RKO (cell line): ENCODE measurements at regions not wholly inside any gene's neighbourhood (a gene's known extent, or its start where the extent isn't known, plus 50 kb on each side); places are given as distances from the start of the nearest gene placed in this dataset.
A peak's percentile ranks its signal among the peaks of the same experiment; 100 is the strongest.
"Not testable (repeated sequence)": the region's sequence is repeated elsewhere in the genome, so short reads cannot be mapped to it uniquely, and the experiment has no call there.

Experiments
- DNase-seq: peaks from one replicate; pipeline ENCODE4 v3.0.0-alpha.2; 2016; ENCODE audit warnings: low spot score

DNA sequence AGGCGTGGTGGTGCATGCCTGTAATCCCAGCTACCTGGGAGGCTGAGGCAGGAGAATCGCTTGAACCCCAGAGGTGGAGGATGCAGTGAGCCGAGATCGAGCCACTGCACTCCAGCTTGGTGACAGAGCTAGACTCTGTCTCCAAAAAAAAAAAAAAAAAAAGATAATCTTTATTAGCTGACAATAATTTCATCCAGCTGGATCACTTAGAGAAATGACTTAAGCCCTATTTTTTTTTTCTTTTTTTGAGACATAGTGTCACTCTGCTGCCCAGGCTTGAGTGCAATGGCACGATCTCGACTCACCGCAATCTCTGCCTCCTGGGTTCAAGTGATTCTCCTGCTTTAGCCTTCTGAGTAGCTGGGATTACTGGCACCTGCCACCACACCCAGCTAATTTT lies 51.6 kb upstream of the MAP4K4 start:
- not testable (repeated sequence) for DNase-seq

GRCh38 chr2:101644842-101645383 lies 52.6 kb upstream of the MAP4K4 start:
- no peak for DNase-seq

DNA sequence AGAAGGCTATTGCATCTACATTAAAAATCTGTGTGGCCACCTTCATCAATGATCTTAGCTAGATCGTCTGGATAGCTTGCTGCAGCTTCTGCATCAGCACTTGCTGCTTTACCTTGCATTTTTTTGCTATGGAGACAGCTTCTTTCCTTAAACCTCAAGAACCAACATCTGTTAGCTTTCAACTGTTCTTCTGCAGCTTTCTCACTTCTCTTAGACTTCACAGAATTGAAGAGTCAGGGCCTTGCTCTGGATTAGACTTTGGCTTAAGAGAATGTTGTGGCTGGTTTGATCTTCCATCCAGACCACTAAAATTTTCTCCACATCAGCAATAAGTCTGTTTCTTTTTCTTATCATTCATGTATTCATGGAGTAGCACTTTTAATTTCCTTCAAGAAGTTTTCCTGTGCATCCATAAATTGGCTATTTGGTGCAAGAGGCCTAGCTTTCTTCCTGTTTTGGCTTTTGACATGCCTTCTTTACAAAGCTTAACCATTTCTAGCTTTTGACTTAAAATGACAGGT lies 54.4 kb upstream of the MAP4K4 start:
- DNase-seq: no peak

DNA sequence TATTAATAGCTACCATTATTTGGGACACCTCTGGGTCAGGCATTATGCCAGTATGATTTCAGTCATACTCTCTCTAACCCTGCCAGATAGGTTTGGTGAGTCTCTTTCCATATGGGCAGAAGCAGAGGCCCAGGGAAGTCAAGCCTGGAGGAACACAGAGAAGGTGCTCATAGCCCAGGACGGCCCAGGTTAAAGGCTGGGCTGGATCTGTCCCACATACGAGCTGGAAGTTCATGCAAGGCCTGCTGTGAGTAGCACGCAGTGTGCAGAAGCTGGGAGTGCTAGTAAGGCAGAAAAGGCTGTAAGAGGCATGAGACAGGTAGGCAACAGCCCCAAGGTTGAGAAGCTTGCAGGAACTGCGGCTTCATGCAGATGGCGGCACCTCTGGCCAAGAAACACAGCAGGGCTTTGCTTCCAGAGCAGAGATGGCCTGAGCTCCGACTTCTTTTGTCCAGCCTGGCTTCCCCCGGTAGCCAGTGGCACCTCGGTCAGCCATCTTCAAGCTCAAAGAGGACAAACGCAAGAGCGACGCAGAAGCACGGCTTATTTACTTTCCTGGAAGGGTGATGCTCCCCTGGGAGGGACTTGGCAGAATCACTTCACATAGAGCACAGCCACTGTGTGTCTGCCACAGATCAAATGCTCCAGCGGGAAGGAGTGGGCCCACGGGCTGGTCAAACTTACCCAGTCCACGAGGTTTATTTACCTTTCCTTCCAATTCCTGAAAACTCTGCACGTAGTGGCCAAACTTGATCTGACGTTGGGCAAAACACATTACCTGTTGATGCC lies 58.5 kb upstream of the MAP4K4 start:
- no peak for DNase-seq

- DNase-seq: no peak
These were observed 59.3 kb upstream of the MAP4K4 start for GRCh38 chr2:101638181-101638711.

- no peak for DNase-seq
These were observed 67.1 kb upstream of the MAP4K4 start for GRCh38 chr2:101630224-101630949.

DNA sequence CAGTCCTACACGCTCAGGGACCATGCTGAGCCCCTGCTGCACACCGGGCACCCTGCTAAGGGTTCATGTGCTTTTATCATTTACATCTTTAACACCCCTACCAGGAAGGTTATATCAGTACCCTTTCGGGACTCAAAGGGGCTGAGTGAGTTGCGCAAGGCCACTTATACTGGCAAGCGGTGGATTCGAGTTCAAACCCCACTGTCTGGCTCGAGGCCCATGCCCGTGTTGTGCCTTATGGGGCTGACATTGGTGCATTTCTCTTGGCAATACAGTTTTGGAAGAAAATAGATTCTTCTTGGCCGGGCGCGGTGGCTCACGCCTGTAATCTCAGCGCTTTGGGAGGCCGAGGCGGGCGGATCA lies 69.5 kb upstream of the MAP4K4 start:
- no peak for DNase-seq

GRCh38 chr2:101627285-101628029 lies 70.0 kb upstream of the MAP4K4 start:
- no peak for DNase-seq

GRCh38 chr2:101625814-101626213 lies 71.7 kb upstream of the MAP4K4 start:
- not testable (repeated sequence) for DNase-seq

DNA sequence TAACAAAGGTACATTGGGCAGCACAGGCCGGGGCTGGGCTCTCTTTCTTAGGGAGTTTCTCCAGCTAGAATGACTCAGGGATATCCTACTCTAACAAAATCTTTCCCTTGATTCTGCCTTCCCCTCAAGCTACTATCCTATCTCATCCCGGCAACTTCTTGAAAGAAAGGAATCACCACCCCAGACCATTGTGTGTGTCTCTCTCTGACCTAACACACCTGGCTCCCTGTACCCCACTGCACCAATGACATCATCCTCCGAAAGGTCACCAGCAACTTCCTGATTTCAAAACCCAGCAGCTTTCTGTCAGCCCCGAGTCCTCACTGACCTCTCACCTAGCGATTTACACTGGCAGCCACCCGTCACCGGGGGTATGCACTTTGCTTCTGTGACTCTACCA lies 72.1 kb upstream of the MAP4K4 start:
- DNase-seq: no peak

- no peak for DNase-seq
These were observed 72.7 kb upstream of the MAP4K4 start for GRCh38 chr2:101624706-101625332.

GRCh38 chr2:101623031-101623521 lies 74.4 kb upstream of the MAP4K4 start:
- no peak for DNase-seq

GRCh38 chr2:101622210-101623030 lies 75.1 kb upstream of the MAP4K4 start:
- no peak for DNase-seq

DNA sequence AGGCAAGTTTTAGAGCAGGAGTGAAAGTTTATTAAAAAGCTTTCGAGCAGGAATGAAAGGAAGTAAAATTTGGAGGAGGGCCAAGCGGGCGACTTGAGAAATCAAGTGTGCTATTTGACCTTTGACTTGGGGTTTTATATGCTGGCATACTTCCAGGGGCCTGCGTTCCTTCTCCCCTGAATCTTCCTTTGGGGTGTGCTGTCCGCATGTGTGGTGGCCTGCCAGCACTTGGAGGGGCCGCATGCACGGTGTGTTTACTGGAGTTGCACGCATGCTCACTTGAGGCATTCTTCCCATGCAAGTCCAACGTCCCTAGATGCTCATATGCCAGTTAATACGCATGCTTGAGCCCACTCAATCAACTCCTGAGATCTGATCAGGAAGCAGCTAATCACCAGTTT lies 78.3 kb upstream of the MAP4K4 start:
- no peak for DNase-seq

DNA sequence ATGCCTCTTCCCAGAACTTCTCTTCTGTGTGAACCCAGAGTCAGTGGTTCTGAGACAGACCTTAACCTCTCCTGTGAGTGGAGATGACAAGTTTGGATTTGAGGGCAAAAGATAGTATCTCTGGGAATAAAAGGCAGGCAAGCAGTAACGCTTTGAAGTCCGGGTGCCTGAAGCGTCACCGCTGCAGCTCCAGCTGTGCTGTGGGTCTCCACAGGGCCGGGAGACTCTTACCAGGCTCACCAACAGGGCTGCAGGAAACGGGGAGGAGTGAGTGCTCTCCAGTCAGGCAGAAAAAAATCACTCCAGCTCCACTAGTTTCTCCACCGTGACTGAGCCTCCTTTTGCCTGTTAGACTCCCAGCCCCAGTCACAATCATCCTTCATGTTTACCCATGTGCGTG lies 79.7 kb upstream of the MAP4K4 start:
- DNase-seq: no peak

- DNase-seq: peak; percentile 30
These were observed 80.3 kb upstream of the MAP4K4 start for GRCh38 chr2:101617188-101617587.

- DNase-seq: no peak
These were observed 83.3 kb upstream of the MAP4K4 start for GRCh38 chr2:101614127-101614759.

- no peak for DNase-seq
These were observed 84.3 kb upstream of the MAP4K4 start for GRCh38 chr2:101613056-101613704.

DNA sequence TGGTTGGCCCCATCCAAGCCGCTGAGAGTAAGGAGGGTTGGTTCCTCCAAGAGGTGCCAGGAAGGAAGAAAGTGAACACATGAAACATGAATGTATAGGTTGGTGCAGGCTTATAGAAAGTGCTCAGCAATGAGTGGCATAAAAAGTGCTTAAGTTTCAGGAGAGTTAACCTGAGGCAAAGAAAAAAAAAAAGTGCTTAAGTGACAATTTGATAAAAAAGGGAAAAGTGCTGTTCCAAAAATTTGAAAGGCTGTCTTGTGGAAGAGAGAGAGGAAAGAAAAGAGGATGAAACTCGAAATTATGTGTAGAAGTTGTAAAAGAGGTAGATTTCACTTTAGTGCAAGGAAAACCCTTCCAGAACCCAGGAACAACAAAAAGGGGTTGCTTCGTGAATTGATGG lies 85.5 kb upstream of the MAP4K4 start:
- no peak for DNase-seq
